SK-N-SH (cell line): ENCODE measurements at regions not wholly inside any gene's neighbourhood (a gene's known extent, or its start where the extent isn't known, plus 50 kb on each side); places are given as distances from the start of the nearest gene placed in this dataset.
A peak's percentile ranks its signal among the peaks of the same experiment; 100 is the strongest.

Experiments used
- CTCF ChIA-PET: fragments of 300-600, 350-600 bp; formaldehyde crosslinking; extraction: SDS; loops from one replicate; lab custom pipeline; 2021; lab: Yijun Ruan, JAX
- POLR2A ChIA-PET: fragments of 350-600 bp; sonication (Branson Sonifier 250); formaldehyde crosslinking; extraction: SDS; loops from one replicate; lab custom pipeline; 2020; ENCODE audit warnings: antibody characterized with exemption, inconsistent platforms; lab: Yijun Ruan, JAX
- DNase-seq: peaks from one replicate; pipeline ENCODE4 v3.0.0; 2012
- H2AFZ ChIP-seq: fragments of 200-600 bp; sonication (generic); 2 replicates; pipeline ENCODE4 v1.8.1; 2016; ENCODE audit warnings: antibody characterized with exemption, mild to moderate bottlenecking, low read depth
- H3F3A ChIP-seq: fragments of 200-600 bp; sonication (generic); replicated peaks from 2 replicates; pipeline ENCODE3; 2016; ENCODE audit warnings: antibody characterized with exemption, mild to moderate bottlenecking; ENCODE audit not compliant: insufficient read depth
- H3K27ac ChIP-seq, 2 experiments: fragments of 200-500 bp in 1 of 2; fragments of 200-600 bp in 1 of 2; sonication (Bioruptor generic) in 1 of 2; sonication (generic), shearing (Covaris generic) in 1 of 2; 2 replicates each; pipeline versions ENCODE4 v1.5.1 to v1.6.1; 2014 to 2016; ENCODE audit warnings: low read depth in 2 of 2, inconsistent platforms in 1 of 2, low read length in 1 of 2, mild to moderate bottlenecking in 1 of 2, mixed read lengths in 1 of 2
- H3K27me3 ChIP-seq: fragments of 200-600 bp; sonication (generic), shearing (Covaris generic); 2 replicates; pipeline ENCODE4 v1.6.1; 2016; ENCODE audit warnings: mixed run types; ENCODE audit not compliant: insufficient read depth
- H3K36me3 ChIP-seq, 2 experiments: fragments of 200-500 bp in 1 of 2; fragments of 200-600 bp in 1 of 2; sonication (Bioruptor generic) in 1 of 2; sonication (generic) in 1 of 2; replicated peaks in 1 of 2; 2 replicates each; pipeline versions ENCODE3 to v1.5.1; 2014 to 2016; ENCODE audit warnings: low read length in 1 of 2, mild to moderate bottlenecking in 1 of 2; ENCODE audit not compliant: insufficient read depth in 2 of 2, control insufficient read depth in 1 of 2
- H3K4me1 ChIP-seq, 2 experiments: fragments of 200-500 bp in 1 of 2; fragments of 200-600 bp in 1 of 2; sonication (Bioruptor generic) in 1 of 2; sonication (generic), shearing (Covaris generic) in 1 of 2; 2 replicates each; pipeline versions ENCODE4 v1.5.1 to v1.6.1; 2014 to 2016; ENCODE audit warnings: low read depth in 1 of 2, low read length in 1 of 2, mixed run types in 1 of 2; ENCODE audit not compliant: insufficient read depth in 2 of 2, control insufficient read depth in 1 of 2
- H3K4me2 ChIP-seq: fragments of 200-600 bp; sonication (generic), shearing (Covaris generic); 2 replicates; pipeline ENCODE4 v1.6.1; 2017; ENCODE audit warnings: mixed run types
- H3K4me3 ChIP-seq, 2 experiments: fragments of 200-500 bp in 1 of 2; fragments of 200-600 bp in 1 of 2; sonication (Bioruptor generic) in 1 of 2; sonication (generic), shearing (Covaris generic) in 1 of 2; 2 replicates each; pipeline versions ENCODE4 v1.5.1 to v1.8.1; 2014 to 2016; ENCODE audit warnings: low read depth in 2 of 2, inconsistent platforms in 1 of 2, low read length in 1 of 2, mild to moderate bottlenecking in 1 of 2, mixed read lengths in 1 of 2, moderate library complexity in 1 of 2
- H3K79me2 ChIP-seq: fragments of 200-600 bp; sonication (generic); 2 replicates; pipeline ENCODE4 v1.8.1; 2017; ENCODE audit warnings: mild to moderate bottlenecking; ENCODE audit not compliant: insufficient read depth
- H3K9ac ChIP-seq: fragments of 200-600 bp; sonication (generic); 2 replicates; pipeline ENCODE4 v1.6.1; 2017; ENCODE audit warnings: mixed run types
- H3K9me2 ChIP-seq: fragments of 200-600 bp; sonication (generic); 2 replicates; pipeline ENCODE4 v1.6.1; 2017; ENCODE audit warnings: mixed run types
- H3K9me3 ChIP-seq: fragments of 200-600 bp; sonication (generic); 2 replicates; pipeline ENCODE4 v1.6.1; 2017; ENCODE audit warnings: mixed run types, mild to moderate bottlenecking, moderate library complexity
- H4K20me1 ChIP-seq: fragments of 200-600 bp; sonication (generic); 2 replicates; pipeline ENCODE4 v1.6.1; 2017; ENCODE audit warnings: mild to moderate bottlenecking, mixed run types; ENCODE audit not compliant: insufficient read depth
- CHD2 ChIP-seq: fragments of 150-350 bp; IDR thresholded peaks from 2 replicates; pipeline ENCODE4 v1.6.1; 2018; ENCODE audit warnings: low read length; ENCODE audit not compliant: partially characterized antibody
- ELF1 ChIP-seq: IDR thresholded peaks from 2 replicates; pipeline ENCODE4 v1.4.0; 2012
- EZH2phosphoT487 ChIP-seq: fragments of 200-600 bp; sonication (generic); IDR thresholded peaks from 2 replicates; pipeline ENCODE4 v1.6.1; 2017; ENCODE audit warnings: low read depth, mixed run types, mild to moderate bottlenecking, antibody characterized with exemption, moderate library complexity, borderline replicate concordance
- FOXJ3 ChIP-seq: sonication (generic); formaldehyde crosslinking; IDR thresholded peaks from 2 replicates; pipeline ENCODE4 v1.5.1; 2020; ENCODE audit warnings: mild to moderate bottlenecking, missing genetic modification reagents
- FOXM1 ChIP-seq: IDR thresholded peaks from 2 replicates; pipeline ENCODE4 v1.4.0; 2012; ENCODE audit warnings: low read depth, mild to moderate bottlenecking
- GABPA ChIP-seq: IDR thresholded peaks from 2 replicates; pipeline ENCODE4 v1.4.0; 2012; ENCODE audit warnings: low read depth, mild to moderate bottlenecking
- GATA2 ChIP-seq: sonication (generic); formaldehyde crosslinking; IDR thresholded peaks from 2 replicates; pipeline ENCODE4 v1.5.0; 2020; ENCODE audit warnings: mild to moderate bottlenecking, missing genetic modification reagents
- JUND ChIP-seq: IDR thresholded peaks from 2 replicates; pipeline ENCODE4 v1.4.0; 2012
- MEF2A ChIP-seq: IDR thresholded peaks from 2 replicates; pipeline ENCODE4 v1.4.0; 2012; ENCODE audit warnings: low read depth, borderline replicate concordance
- NFIC ChIP-seq: IDR thresholded peaks from 2 replicates; pipeline ENCODE4 v1.4.0; 2012; ENCODE audit warnings: borderline replicate concordance
- NRF1 ChIP-seq: IDR thresholded peaks from 2 replicates; pipeline ENCODE4 v1.6.1; 2012; ENCODE audit warnings: low read depth, mild to moderate bottlenecking, low read length
- POLR2AphosphoS5 ChIP-seq: IDR thresholded peaks from 2 replicates; pipeline ENCODE4 v1.6.1; 2012; ENCODE audit warnings: low read depth, low read length
- RCOR1 ChIP-seq: fragments of 150-350 bp; IDR thresholded peaks from 2 replicates; pipeline ENCODE4 v1.6.1; 2017; ENCODE audit warnings: antibody characterized with exemption, low read length
- RXRA ChIP-seq: IDR thresholded peaks from 2 replicates; pipeline ENCODE4 v1.4.0; 2012; ENCODE audit warnings: low read depth, mild to moderate bottlenecking, borderline replicate concordance
- WGBS: methylation state at CpG from one replicate; pipeline ENCODE4 v1.1.6; 2017; ENCODE audit warnings: low lambda C conversion rate; 5-methylcytosine and 5-hydroxymethylcytosine counted together
- TF ChIP-seq, protein P1 (sequence below): IDR thresholded peaks from 2 replicates; pipeline ENCODE4; 2012
- TF ChIP-seq, protein P2 (sequence below): IDR thresholded peaks from 2 replicates; pipeline ENCODE4 v1.6.1; 2012; ENCODE audit warnings: mild to moderate bottlenecking, low read depth, low read length, moderate library complexity
- TF ChIP-seq, protein P3 (sequence below): fragments of 150-350 bp; IDR thresholded peaks from 2 replicates; pipeline ENCODE4 v1.6.1; 2017; ENCODE audit warnings: antibody characterized with exemption, low read length, low read depth, borderline replicate concordance
- TF ChIP-seq, protein P4 (sequence below): IDR thresholded peaks from 2 replicates; pipeline ENCODE4 v1.4.0; 2012; ENCODE audit warnings: low read depth, borderline replicate concordance

DNA sequence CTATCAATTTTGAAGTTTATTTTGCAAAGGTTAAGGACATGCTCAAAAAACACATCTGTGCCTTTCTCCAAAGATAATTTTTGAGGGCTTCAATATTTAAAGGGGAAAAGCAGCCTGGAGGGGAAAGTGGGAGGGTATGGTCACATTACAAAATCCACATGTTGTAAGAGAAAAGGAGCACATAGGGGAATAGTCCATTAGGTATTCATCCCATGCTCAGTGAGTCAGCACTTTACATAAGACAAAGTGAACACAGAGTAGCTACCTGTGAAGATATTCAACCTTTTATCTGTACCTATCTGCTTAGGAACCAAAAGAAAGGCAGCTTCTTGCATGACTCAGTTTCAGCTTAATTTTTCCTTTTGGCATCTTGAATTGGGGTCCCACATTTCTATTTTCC, 932.0 kb downstream of the SLITRK6 start:
- Histone ChIP-seq H4K20me1 (no peaks in the 10 kb centered on the region), H3K9ac (no peak overlapping the region), H3K27ac (no peak overlapping the region), H3F3A (no peaks in the 10 kb centered on the region), H2AFZ (no peak overlapping the region), H3K4me3 (no peak overlapping the region), H3K79me2 (no peaks in the 10 kb centered on the region), H3K4me1 (peaks cover 4 to 8% of the 10 kb centered on the region in 2 experiments; a peak in 3 of 4 replicates), H3K9me3 (no peaks in the 10 kb centered on the region), H3K4me2 (no peak overlapping the region), H3K27me3 (no peaks in the 10 kb centered on the region), H3K36me3 (no peaks in the 10 kb centered on the region), H3K9me2 (no peaks in the 10 kb centered on the region)
- ChIA-PET POLR2A (no interaction called here), CTCF (interaction anchor here (1.8 kb wide), 1 partner anchor 23 kb away, joined by 5 read pairs; no protein-coding TSS in a partner anchor)
- TF ChIP-seq RXRA (no peak), NFIC (no peak), NRF1 (no peak), GABPA (no peak), POLR2AphosphoS5 (no peak), EZH2phosphoT487 (no peak), RCOR1 (no peak), GATA2 (CRISPR knock-in tag) (no peak), FOXM1 (no peak), ELF1 (no peak), MEF2A (no peak), JUND (no peak)
- TF ChIP-seq, protein P1, sequence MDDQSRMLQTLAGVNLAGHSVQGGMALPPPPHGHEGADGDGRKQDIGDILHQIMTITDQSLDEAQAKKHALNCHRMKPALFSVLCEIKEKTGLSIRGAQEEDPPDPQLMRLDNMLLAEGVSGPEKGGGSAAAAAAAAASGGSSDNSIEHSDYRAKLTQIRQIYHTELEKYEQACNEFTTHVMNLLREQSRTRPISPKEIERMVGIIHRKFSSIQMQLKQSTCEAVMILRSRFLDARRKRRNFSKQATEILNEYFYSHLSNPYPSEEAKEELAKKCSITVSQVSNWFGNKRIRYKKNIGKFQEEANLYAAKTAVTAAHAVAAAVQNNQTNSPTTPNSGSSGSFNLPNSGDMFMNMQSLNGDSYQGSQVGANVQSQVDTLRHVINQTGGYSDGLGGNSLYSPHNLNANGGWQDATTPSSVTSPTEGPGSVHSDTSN: no peak
- TF ChIP-seq, protein P2, sequence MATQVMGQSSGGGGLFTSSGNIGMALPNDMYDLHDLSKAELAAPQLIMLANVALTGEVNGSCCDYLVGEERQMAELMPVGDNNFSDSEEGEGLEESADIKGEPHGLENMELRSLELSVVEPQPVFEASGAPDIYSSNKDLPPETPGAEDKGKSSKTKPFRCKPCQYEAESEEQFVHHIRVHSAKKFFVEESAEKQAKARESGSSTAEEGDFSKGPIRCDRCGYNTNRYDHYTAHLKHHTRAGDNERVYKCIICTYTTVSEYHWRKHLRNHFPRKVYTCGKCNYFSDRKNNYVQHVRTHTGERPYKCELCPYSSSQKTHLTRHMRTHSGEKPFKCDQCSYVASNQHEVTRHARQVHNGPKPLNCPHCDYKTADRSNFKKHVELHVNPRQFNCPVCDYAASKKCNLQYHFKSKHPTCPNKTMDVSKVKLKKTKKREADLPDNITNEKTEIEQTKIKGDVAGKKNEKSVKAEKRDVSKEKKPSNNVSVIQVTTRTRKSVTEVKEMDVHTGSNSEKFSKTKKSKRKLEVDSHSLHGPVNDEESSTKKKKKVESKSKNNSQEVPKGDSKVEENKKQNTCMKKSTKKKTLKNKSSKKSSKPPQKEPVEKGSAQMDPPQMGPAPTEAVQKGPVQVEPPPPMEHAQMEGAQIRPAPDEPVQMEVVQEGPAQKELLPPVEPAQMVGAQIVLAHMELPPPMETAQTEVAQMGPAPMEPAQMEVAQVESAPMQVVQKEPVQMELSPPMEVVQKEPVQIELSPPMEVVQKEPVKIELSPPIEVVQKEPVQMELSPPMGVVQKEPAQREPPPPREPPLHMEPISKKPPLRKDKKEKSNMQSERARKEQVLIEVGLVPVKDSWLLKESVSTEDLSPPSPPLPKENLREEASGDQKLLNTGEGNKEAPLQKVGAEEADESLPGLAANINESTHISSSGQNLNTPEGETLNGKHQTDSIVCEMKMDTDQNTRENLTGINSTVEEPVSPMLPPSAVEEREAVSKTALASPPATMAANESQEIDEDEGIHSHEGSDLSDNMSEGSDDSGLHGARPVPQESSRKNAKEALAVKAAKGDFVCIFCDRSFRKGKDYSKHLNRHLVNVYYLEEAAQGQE: no peak
- no peak for DNase-seq

DNA sequence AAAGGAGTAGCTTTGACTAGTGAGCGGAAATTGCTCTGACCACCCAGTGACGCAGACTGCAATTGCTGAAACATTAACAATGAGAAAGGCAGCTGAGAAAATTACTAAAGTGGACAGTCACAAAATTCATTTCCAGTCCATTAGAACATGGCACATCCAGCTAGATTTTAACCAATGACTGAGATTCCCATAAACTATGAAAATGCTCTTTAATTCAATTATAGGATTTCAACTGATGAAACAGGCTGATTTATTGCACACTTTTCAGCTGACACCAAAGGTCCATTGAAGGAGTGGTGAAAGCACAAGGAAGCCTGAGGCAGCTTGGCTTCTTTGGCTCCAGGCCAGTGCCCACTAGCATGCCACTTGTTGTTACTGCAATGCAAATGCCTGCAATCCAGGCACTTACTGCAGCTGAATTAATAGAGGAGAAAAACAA, 933.4 kb downstream of the SLITRK6 start:
- DNase-seq: peak; percentile 28
- ChIA-PET POLR2A (interaction anchor here (0.7 kb wide), 1 partner anchor 111 kb away, joined by 4 read pairs; no protein-coding TSS in a partner anchor), CTCF (interaction anchor here (1.2 to 1.9 kb wide), 2 partner anchors 21 to 30 kb away, joined by 5 to 17 read pairs; no protein-coding TSS in a partner anchor)
- no peaks in the 10 kb centered on the region for H4K20me1 ChIP-seq
- WGBS: 57% methylated on average over 2 of the region's 2 CpGs
- no peaks in the 10 kb centered on the region for H3K79me2 ChIP-seq
- H3K9me3 ChIP-seq: no peaks in the 10 kb centered on the region
- no peaks in the 10 kb centered on the region for H3K27me3 ChIP-seq
- H3K4me3 ChIP-seq: no peak overlapping the region
- H3F3A ChIP-seq: no peaks in the 10 kb centered on the region
- H3K36me3 ChIP-seq: no peaks in the 10 kb centered on the region
- no peak overlapping the region for H3K4me2 ChIP-seq
- peak overlapping the region in 1 of 2 experiments; percentile 16; a peak in 1 of 4 replicates for H3K27ac ChIP-seq
- peaks cover 4 to 8% of the 10 kb centered on the region in 2 experiments; a peak in 3 of 4 replicates for H3K4me1 ChIP-seq
- 0 out of 2 replicates have a peak overlapping the region, but pooled peaks have one; percentile 29 for H2AFZ ChIP-seq
- no peak overlapping the region for H3K9ac ChIP-seq
- H3K9me2 ChIP-seq: no peaks in the 10 kb centered on the region
- TF ChIP-seq JUND (no peak), GABPA (no peak), EZH2phosphoT487 (no peak), RXRA (no peak), FOXJ3 (CRISPR knock-in tag) (0 out of 2 replicates have a peak, but pooled peaks have one; percentile 26), CHD2 (peak; percentile 15)
- TF ChIP-seq, protein P2: no peak
- TF ChIP-seq, protein P3, sequence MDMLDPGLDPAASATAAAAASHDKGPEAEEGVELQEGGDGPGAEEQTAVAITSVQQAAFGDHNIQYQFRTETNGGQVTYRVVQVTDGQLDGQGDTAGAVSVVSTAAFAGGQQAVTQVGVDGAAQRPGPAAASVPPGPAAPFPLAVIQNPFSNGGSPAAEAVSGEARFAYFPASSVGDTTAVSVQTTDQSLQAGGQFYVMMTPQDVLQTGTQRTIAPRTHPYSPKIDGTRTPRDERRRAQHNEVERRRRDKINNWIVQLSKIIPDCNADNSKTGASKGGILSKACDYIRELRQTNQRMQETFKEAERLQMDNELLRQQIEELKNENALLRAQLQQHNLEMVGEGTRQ: no peak
- TF ChIP-seq, protein P4, sequence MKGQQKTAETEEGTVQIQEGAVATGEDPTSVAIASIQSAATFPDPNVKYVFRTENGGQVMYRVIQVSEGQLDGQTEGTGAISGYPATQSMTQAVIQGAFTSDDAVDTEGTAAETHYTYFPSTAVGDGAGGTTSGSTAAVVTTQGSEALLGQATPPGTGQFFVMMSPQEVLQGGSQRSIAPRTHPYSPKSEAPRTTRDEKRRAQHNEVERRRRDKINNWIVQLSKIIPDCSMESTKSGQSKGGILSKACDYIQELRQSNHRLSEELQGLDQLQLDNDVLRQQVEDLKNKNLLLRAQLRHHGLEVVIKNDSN: no peak
